Gastrocnemius medialis (tissue), 4 donors: ENCODE measurements at regions not wholly inside any gene's neighbourhood (a gene's known extent, or its start where the extent isn't known, plus 50 kb on each side); places are given as distances from the start of the nearest gene placed in this dataset.

Experiments
- CTCF ChIP-seq, 5 experiments: fragments of 450-650 bp in 3 of 5; fragments of 200-600 bp in 2 of 5; sonication (generic) in 2 of 5; IDR thresholded peaks in 4 of 5; conservative IDR thresholded peaks in 1 of 5; 1 replicate in 4 of 5; 2 replicates in 1 of 5; pipeline ENCODE4 v1.5.1; 2016 to 2019; ENCODE audit warnings: antibody characterized with exemption in 5 of 5, mild to moderate bottlenecking in 3 of 5, moderate library complexity in 3 of 5
- POLR2A ChIP-seq, 2 donors: fragments of 450-650 bp; IDR thresholded peaks; one replicate each; pipeline ENCODE4 v1.6.1; 2017; ENCODE audit warnings: antibody characterized with exemption in 2 of 2, mild to moderate bottlenecking in 2 of 2, moderate library complexity in 2 of 2

- TF ChIP-seq CTCF (IDR thresholded peaks at IDR 0.05 in 4 of 5, conservative IDR thresholded peaks at IDR 0.05 in 1 of 5) (no peak), POLR2A (IDR thresholded peaks at IDR 0.05) (no peak)
These were observed 1040.2 kb upstream of the SORCS1 start for GRCh38 chr10:108204528-108205305.
